Cardiac fibroblast (primary cell): ENCODE measurements at regions not wholly inside any gene's neighbourhood (a gene's known extent, or its start where the extent isn't known, plus 50 kb on each side); places are given as distances from the start of the nearest gene placed in this dataset.

Experiments used
- DNase-seq, 2 donors: peaks; one replicate each; pipeline versions ENCODE4 v3.0.0 to v3.0.0-alpha.2; 2010; ENCODE audit warnings: low read depth in 2 of 2
- H3K4me3 ChIP-seq, 2 donors: replicated peaks in 1 of 2; 1 replicate in 1 of 2; 2 replicates in 1 of 2; pipeline ENCODE4 v1.5.1; 2011; ENCODE audit warnings: low read depth in 2 of 2, low read length in 2 of 2, mild to moderate bottlenecking in 2 of 2, moderate library complexity in 1 of 2
- TF ChIP-seq, protein P1 (sequence below): IDR thresholded peaks from one replicate; pipeline ENCODE4 v1.5.1; 2011; ENCODE audit warnings: low read depth, mild to moderate bottlenecking, low read length, inconsistent platforms

DNA sequence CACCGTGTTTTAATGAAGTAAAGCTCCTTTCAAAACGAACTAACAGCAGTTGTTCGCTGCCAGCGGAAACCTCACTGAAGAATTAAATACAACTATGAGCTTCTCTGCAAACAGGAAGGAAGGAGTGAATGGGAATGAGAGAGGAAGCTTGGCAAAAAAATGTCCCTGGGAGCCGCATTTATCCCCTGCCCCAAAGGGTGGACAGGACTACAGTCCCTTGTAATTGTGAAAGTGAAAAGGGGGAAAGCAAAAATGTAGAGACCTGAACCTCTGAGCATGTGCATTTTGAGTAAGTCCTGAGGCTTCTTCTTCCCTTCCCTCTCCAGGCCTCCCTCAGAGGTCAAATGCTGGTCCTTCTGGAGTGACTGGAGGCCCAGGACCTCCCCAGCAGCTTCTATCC lies 53.8 kb upstream of the BMP2K start:
- no peak for DNase-seq
- TF ChIP-seq, protein P1, sequence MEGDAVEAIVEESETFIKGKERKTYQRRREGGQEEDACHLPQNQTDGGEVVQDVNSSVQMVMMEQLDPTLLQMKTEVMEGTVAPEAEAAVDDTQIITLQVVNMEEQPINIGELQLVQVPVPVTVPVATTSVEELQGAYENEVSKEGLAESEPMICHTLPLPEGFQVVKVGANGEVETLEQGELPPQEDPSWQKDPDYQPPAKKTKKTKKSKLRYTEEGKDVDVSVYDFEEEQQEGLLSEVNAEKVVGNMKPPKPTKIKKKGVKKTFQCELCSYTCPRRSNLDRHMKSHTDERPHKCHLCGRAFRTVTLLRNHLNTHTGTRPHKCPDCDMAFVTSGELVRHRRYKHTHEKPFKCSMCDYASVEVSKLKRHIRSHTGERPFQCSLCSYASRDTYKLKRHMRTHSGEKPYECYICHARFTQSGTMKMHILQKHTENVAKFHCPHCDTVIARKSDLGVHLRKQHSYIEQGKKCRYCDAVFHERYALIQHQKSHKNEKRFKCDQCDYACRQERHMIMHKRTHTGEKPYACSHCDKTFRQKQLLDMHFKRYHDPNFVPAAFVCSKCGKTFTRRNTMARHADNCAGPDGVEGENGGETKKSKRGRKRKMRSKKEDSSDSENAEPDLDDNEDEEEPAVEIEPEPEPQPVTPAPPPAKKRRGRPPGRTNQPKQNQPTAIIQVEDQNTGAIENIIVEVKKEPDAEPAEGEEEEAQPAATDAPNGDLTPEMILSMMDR: no peak
- no peak overlapping the region for H3K4me3 ChIP-seq

DNA sequence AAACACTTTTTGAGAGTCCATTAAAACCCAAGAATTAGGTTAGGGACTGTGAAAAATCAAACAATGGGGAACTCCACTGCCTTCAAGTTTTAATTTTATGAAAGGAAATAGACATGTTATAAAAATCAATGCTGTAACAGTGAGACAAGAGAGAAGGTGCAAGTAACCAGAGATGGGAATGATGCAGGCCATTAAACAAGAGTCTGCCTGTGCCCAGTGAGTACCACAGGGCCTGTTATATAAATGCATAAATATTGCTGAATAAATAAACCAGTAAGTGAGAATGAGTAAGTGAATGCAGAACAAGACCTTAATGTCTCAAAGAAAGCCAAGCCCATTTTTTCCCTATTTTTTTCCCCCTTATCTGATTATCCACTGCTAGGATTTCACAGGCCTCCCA lies 53.3 kb upstream of the BMP2K start:
- DNase-seq: no peak
- TF ChIP-seq, protein P1: no peak
- no peak overlapping the region for H3K4me3 ChIP-seq
